Esophagus (tissue), 2 donors: ENCODE measurements at regions not wholly inside any gene's neighbourhood (a gene's known extent, or its start where the extent isn't known, plus 50 kb on each side); places are given as distances from the start of the nearest gene placed in this dataset.

ENCODE experiments used
- H3K27ac ChIP-seq, 2 donors: one replicate each; pipeline ENCODE4 v1.5.1; 2013; ENCODE audit warnings: low read depth in 2 of 2, mild to moderate bottlenecking in 2 of 2, inconsistent platforms in 1 of 2, low read length in 1 of 2, moderate library complexity in 1 of 2
- H3K27me3 ChIP-seq, 2 donors: one replicate each; pipeline ENCODE4 v1.6.1; 2013; ENCODE audit warnings: low read length in 2 of 2, control low read depth in 1 of 2, mild to moderate bottlenecking in 1 of 2; ENCODE audit not compliant: insufficient read depth in 2 of 2, control insufficient read depth in 1 of 2
- H3K36me3 ChIP-seq, 2 donors: one replicate each; pipeline ENCODE4 v1.6.1; 2013; ENCODE audit warnings: low read length in 1 of 2; ENCODE audit not compliant: control insufficient read depth in 2 of 2, insufficient read depth in 2 of 2
- H3K4me1 ChIP-seq, 2 donors: one replicate each; pipeline ENCODE4 v1.6.1; 2013; ENCODE audit warnings: low read length in 1 of 2; ENCODE audit not compliant: control insufficient read depth in 2 of 2, insufficient read depth in 2 of 2
- H3K4me3 ChIP-seq, 2 donors: one replicate each; pipeline ENCODE4 v1.5.1; 2013; ENCODE audit warnings: low read length in 2 of 2, mild to moderate bottlenecking in 2 of 2, low read depth in 1 of 2, moderate library complexity in 1 of 2
- H3K9me3 ChIP-seq, 2 donors: one replicate each; pipeline ENCODE4 v1.6.1; 2013; ENCODE audit warnings: mild to moderate bottlenecking in 2 of 2, low read depth in 1 of 2, low read length in 1 of 2, moderate library complexity in 1 of 2; ENCODE audit not compliant: control insufficient read depth in 2 of 2, insufficient read depth in 1 of 2
- WGBS, 2 donors: extraction: QIAGEN DNeasy Blood & Tissue Kit; methylation state at CpG; one replicate each; pipeline ENCODE4 v1.1.7; 2013; 5-methylcytosine and 5-hydroxymethylcytosine counted together
- donor health status: healthy with polysubstance abuse.
- donor health status: Bipolar disorder and iron deficiency.

DNA sequence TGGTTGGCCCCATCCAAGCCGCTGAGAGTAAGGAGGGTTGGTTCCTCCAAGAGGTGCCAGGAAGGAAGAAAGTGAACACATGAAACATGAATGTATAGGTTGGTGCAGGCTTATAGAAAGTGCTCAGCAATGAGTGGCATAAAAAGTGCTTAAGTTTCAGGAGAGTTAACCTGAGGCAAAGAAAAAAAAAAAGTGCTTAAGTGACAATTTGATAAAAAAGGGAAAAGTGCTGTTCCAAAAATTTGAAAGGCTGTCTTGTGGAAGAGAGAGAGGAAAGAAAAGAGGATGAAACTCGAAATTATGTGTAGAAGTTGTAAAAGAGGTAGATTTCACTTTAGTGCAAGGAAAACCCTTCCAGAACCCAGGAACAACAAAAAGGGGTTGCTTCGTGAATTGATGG is 85.5 kb upstream of the MAP4K4 start:
- 90 to 91% methylated on average over 3 of the region's 3 CpGs for WGBS, 2 donors
- H3K27me3 ChIP-seq, result no peaks in the 10 kb centered on the region
- H3K27ac ChIP-seq, result no peak overlapping the region
- no peaks in the 10 kb centered on the region for H3K9me3 ChIP-seq
- no peaks in the 10 kb centered on the region for H3K36me3 ChIP-seq
- no peaks in the 10 kb centered on the region for H3K4me1 ChIP-seq
- H3K4me3 ChIP-seq, result no peak overlapping the region

DNA sequence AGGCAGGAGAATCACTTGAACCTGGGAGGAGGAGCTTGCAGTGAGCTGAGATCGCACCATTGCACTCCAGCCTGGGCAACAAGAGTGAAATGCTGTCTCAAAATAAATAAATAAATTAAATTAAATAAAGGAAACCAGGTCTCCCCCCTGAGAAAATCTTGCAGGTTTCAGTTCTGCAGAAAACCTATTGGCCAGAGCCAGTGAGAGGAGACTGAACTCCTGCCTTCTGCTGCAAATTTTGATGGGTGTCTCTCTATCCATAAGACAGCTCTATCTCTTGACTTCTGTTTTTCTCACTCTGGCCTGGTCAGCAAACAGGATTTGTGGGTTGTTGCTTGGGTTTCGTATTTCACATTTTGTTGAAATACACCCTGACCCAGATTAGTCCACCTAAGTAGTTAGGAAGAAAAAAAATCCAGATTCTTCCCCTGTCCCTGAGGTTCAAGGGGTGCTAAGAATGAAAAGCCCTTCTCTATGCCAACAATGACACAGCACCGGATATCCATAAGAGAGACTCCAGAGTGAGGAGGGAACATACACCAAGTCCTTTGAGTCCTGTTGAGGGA is 86.7 kb upstream of the MAP4K4 start:
- Histone ChIP-seq H3K36me3 (no peaks in the 10 kb centered on the region), H3K27ac (no peak overlapping the region), H3K27me3 (no peaks in the 10 kb centered on the region), H3K9me3 (no peaks in the 10 kb centered on the region), H3K4me1 (no peaks in the 10 kb centered on the region), H3K4me3 (no peak overlapping the region)
- 91 to 96% methylated on average over 3 of the region's 3 CpGs for WGBS, 2 donors

DNA sequence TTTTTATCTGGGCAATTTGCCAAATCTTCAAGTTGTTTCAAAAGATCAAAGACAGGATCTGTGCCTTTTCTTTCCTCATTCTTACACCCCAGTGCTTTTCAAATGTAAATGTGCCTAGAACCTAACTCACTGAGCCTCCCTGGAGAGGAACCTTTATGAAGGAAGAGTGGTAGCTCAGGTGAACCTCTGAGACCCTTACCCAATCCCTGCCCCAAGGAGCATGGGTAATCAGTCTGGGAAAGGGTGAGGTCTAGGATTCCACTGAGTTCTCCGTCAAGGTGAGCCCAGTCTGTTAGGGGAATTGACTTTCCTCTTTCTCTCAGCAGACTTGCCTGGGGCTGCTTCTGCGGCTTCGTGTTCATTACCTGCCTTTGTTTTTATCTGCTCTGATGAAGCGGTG is 88.1 kb upstream of the MAP4K4 start:
- no peaks in the 10 kb centered on the region for H3K27me3 ChIP-seq
- no peak overlapping the region for H3K4me3 ChIP-seq
- H3K27ac ChIP-seq, result no peak overlapping the region
- no peaks in the 10 kb centered on the region for H3K9me3 ChIP-seq
- 91% methylated on average over 4 of the region's 4 CpGs for WGBS, 2 donors
- H3K4me1 ChIP-seq, result no peaks in the 10 kb centered on the region
- no peaks in the 10 kb centered on the region for H3K36me3 ChIP-seq

DNA sequence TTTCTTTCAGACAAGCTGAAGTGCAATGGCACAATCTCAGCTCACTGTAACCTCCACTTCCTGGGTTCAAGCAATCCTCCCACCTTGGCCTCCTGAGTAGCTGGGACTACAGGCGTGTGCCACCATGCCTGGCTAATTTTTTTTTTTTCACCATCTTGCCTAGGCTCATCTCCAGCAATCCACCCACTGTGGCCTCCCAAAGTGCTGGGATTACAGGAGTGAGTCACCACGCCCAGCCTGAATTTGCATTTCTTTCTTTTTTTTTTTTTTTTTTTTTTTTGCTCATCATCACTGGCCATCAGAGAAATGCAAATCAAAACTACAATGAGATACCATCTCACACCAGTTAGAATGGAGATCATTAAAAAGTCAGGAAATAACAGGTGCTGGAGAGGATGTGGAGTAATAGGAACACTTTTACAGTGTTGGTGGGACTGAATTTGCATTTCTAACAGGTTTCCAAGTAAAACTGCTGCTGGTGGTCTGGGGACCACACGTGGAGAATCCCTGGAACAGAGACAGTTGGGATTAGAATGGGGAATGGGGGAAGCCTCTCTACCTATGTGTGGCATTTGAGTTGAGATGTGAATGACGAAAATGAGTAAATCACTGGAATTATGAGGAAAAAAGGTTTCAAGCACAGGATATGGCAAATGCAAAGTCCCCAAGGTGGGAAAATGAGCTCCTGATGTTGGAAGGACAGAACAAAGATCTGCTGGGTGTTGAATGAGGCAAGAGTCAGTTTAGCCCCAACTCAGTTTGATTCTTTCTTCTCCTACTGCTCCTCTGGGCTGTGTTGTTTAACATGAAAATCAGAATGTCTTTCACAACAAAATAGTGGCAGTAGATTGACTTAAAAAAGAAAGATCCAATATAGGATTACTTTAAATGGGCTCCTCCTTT is 88.8 kb upstream of the MAP4K4 start:
- Histone ChIP-seq H3K27ac (no peak overlapping the region), H3K36me3 (no peaks in the 10 kb centered on the region), H3K4me3 (no peak overlapping the region), H3K27me3 (no peaks in the 10 kb centered on the region), H3K9me3 (no peaks in the 10 kb centered on the region), H3K4me1 (no peaks in the 10 kb centered on the region)
- WGBS, 2 donors, result 69 to 78% methylated on average over 4 of the region's 4 CpGs

DNA sequence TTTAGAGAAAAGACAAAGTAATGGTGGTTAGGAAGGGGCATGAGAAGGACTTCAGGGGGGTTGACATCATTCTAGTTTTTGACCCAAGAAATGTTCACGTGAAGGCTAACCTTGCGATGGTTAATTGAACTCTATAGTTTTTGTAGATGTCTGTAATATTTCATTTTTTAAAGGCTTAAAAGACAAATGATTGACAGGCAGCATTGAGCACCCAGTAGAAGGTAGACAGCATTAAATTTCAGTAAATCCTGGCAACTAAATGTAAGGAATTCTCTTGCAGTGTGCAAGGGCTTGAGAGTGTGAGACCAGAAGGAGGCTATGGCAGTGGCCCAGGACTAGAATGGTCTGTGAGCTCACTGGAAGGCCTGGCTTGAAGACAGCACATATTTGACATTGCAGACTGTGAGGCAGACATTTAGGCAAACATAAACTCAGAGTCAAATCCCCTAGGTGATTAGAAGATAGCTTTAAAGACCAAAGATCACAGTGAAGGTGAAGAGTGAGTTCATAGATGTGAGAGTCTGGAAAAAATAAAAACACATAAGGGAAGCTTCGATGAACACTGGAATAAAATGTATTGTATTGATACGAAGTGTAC is 100.1 kb upstream of the MAP4K4 start:
- Histone ChIP-seq H3K4me3 (no peak overlapping the region), H3K36me3 (no peaks in the 10 kb centered on the region), H3K9me3 (no peaks in the 10 kb centered on the region), H3K27ac (no peak overlapping the region), H3K4me1 (no peaks in the 10 kb centered on the region), H3K27me3 (no peaks in the 10 kb centered on the region)
- WGBS, 2 donors, result 86 to 89% methylated on average over 4 of the region's 4 CpGs

DNA sequence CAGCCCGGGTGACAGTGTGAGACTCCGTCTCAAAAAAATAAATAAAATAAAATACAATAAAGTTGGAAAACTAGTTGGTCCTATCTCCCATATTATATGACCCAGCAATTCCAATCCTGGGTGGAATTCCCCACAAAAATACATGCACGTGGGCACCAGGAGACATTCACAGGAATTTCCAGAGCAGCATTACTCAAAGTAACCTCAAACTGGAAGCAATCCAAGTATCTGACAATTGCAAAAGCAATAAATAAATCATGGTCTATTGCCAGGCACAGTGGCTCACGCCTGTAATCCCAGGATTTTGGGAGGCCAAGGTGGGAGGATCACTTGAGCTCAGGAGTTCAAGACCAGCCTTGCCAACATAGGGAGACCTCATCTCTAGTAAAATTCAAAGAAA is 101.2 kb upstream of the MAP4K4 start:
- H3K9me3 ChIP-seq, result no peaks in the 10 kb centered on the region
- 60 to 74% methylated on average over 4 of the region's 4 CpGs for WGBS, 2 donors

DNA sequence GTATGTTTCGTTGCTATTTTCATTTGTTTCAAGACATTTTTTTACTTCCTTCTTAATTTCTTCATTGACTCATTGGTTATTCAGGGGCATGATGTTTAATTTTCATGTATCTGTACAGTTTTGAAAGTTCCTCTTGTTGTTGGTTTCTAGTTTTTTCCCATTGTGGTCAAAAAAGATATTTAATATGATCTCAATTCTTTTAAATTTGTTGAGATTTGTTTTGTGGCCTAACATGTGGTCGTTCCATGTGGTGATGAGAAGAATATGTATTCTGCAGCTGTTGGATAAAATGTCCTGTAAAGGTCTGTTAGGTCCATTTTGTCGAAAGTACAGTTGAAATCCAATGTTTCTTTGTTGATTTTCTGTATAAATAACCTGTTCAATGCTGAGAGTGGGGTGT is 110.3 kb upstream of the MAP4K4 start:
- Histone ChIP-seq H3K27me3 (no peaks in the 10 kb centered on the region), H3K27ac (no peak overlapping the region), H3K4me3 (no peak overlapping the region), H3K36me3 (no peaks in the 10 kb centered on the region), H3K9me3 (peaks cover 2 to 7% of the 10 kb centered on the region in 2 donors), H3K4me1 (no peaks in the 10 kb centered on the region)
- 69 to 71% methylated on average over 3 of the region's 3 CpGs for WGBS, 2 donors

More for the DNA sequence above, 101.2 kb upstream of the MAP4K4 start:
- Histone ChIP-seq H3K4me1 (no peaks in the 10 kb centered on the region), H3K4me3 (no peak overlapping the region), H3K36me3 (no peaks in the 10 kb centered on the region), H3K27ac (no peak overlapping the region), H3K27me3 (no peaks in the 10 kb centered on the region)

DNA sequence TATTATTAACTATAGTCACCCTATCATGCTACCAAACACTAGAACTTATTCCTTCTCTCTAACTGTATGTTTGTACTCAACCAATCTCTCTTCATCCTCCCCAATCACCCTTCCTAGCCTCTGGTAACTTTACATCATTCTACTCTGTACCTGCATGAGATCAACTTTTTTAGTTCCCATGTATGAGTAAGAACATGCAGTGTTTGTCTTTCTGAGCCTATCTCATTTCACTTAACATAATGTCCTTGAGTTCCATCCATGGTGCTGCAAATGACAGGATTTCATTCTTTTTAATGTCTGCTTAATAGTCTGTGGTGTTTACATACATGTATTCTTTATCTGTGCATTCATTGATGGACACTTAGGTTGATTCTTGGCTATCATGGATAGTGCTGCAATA is 108.9 kb upstream of the RFX8 start:
- no peak overlapping the region for H3K4me3 ChIP-seq
- H3K27me3 ChIP-seq, result no peaks in the 10 kb centered on the region
- no peak overlapping the region for H3K27ac ChIP-seq
- H3K9me3 ChIP-seq, result peaks cover 0 to 4% of the 10 kb centered on the region in 2 donors
- no peaks in the 10 kb centered on the region for H3K36me3 ChIP-seq
- H3K4me1 ChIP-seq, result no peaks in the 10 kb centered on the region

DNA sequence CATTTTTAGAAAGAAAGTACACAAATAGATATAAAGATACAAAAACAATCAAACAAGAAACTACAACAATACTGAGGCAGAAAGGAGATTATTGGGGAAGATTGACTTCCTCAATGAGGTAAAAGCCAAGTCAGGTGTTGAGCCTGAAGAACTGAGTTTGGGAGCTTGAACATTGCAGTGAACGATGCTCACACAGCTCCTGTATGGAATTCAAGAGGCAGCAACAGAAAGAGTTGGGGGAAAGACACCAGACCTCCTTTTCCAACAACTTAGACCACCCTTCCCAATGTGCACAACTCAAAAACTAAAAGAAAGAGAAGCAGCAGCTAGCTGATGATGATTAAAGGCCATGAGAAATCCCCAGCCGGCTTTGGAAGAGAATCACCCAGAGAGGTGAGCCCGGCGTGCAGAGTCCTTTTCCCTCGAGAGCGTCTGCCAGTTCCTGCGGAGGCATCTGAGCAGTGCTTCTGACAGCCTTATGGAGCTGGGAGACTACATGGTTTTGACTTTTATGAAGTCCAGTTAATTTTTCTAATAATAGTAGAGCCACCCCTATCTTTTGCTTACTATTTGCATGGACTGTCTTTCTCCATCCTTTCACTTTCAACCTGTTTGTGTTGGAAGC is 106.9 kb upstream of the RFX8 start:
- Histone ChIP-seq H3K9me3 (no peaks in the 10 kb centered on the region), H3K4me1 (no peaks in the 10 kb centered on the region), H3K27me3 (no peaks in the 10 kb centered on the region), H3K4me3 (no peak overlapping the region), H3K36me3 (no peaks in the 10 kb centered on the region), H3K27ac (no peak overlapping the region)
- 93% methylated on average over 7 of the region's 7 CpGs for WGBS, 2 donors
